Right renal cortex interstitium (tissue), 3 donors: ENCODE measurements at regions not wholly inside any gene's neighbourhood (a gene's known extent, or its start where the extent isn't known, plus 50 kb on each side); places are given as distances from the start of the nearest gene placed in this dataset.
"Not testable (repeated sequence)": the region's sequence is repeated elsewhere in the genome, so short reads cannot be mapped to it uniquely, and the experiment has no call there.

Experiments used
- DNase-seq, 3 donors: peaks; one replicate each; pipeline ENCODE4 v3.0.0-alpha.2; 2013; ENCODE audit warnings: low read depth in 3 of 3, low spot score in 2 of 3

DNA sequence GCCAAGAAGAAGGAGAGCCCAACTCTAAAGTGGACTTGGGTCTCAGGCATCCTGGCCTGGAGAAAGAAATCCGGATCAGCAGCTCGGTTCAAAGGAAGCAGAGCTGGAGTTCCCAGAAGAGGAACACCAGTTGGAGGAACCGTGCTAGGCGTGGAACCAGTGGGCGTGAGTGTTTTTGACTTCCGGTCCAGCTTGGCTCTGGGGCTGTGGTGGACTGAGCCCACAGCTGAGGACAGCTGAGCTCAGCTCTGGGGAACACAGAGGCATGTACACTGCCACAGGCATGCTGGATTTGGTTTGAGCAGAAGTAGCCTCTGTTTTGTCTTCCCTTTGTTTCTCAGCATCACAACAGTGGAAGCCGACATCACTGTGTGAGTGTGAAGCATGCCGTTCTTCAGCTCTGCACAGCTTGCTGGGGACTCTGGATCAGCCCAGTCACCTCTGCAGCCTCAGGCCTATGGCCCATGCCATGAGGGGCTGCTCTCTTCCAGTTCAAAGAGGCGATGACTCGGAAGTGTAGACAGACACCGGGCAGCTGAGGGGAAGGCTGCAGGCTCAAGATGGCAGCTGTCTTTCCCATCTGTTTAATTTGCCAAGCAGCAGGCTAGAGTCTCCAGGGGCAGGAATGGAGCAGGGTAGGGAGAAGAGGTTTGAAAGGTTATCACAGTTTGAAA is 185.8 kb upstream of the UBE3A start:
- no peak for DNase-seq

DNA sequence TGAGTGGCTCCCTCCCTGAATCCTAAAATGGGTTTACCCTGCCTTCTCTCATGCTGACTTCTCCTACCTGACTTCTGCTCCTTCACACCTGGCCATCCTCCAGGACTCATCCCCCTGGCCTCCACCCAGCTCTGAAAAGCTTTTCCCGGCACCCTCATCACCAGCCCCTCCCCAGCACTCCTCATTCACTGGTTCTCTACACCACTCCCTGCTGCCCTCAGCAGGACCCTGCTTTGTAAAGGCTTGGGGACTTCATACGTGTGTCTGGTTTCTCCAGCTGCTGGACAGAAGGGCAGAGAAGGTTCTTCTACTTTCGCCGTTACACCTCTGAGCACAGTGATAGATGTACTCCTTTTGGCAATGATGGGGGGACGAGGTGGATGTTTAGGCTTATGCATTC is 184.9 kb upstream of the UBE3A start:
- DNase-seq = no peak

DNA sequence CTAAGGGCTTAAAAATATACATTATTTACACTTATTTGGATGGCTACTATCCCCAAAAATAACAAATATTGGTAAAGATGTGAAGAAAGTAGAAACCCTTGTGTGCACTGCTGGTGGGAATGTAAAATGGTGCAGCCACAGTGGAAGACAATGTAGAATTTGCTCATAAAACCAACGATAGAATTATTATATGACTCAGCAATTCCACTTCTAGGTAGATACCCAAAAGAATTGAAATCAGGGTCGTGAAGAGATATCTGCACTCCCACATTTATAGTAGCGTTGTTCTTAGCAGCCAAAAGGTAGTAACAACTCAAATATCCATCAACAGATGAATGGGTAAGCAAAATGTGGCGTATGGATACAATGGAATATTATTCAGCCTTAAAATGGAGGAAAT is 181.6 kb upstream of the UBE3A start:
- DNase-seq = no peak

DNA sequence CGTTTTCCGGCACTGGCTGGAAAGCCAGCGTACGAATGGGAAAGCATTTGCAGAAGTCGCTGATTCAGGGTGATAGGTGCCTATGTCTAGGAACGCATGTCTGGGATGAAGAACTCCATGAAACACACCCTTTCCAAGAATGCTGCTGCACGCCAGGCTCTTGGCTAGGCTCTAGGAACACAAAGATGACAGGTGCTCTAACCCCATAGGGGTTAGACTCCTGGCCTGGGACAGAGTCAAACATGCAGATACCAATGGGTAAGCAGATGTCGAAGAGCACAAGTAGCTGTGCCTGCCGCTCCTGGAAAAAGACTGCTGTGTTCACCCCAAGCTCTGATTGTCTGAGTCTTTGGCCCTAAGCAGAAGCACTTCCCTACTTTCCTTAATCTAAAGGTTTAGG is 180.9 kb upstream of the UBE3A start:
- DNase-seq = no peak

DNA sequence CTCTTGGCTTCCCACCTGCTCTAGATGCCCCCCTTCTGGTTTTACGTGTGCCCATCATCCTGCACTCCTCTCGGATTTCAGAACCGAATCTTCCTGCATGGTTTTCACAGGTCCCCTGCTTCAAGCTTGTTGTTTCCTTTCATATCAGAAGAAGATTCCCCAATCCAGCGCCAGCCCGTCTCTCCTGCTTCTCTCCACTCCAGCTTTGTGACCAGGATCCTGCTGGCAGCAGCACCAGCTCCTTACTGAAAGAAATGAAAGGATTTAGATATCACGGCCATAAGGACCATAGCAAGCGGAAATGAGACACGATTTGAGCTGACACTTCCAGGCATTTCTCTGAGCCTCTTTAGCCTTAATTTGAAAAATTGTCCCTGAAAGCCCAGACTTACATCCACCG is 180.3 kb upstream of the UBE3A start:
- DNase-seq = no peak

DNA sequence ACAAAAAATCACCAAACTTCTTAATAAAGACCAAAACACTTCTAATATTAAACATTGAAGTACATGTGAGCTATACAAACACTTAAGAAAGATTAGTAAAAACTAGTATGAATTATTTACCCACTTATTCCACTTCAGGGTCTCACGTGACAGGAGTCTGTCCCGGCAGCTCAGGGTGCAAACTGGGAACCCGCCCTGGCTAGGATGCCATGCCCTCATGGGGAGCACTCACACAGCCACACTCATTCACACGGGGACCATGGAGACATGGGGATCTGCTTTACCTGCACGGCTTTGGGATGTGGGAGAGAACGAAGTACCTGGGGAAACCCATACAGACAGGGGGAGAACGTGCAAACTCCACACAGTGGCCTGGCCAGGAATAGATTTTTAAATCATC is 179.3 kb upstream of the UBE3A start:
- DNase-seq = no peak

DNA sequence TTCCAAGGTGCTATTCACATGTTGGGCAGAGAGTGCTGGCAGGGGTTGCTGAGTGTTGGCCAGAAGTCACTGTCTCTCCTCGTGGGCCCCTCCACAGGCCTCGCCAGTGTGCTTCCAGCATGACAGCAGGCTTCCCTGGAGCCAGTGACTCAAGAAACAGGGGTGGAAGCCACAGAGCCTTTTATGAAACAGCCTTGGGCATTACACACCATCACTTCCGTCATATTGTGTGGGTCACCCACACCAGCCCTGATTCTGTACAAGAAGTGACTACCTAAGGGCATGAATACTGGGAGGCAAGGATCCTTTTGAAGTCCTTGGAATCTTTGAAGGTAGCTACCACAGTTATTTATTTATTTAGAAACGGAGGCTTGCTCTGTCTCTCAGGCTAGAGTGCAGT is 177.6 kb upstream of the UBE3A start:
- DNase-seq = no peak

DNA sequence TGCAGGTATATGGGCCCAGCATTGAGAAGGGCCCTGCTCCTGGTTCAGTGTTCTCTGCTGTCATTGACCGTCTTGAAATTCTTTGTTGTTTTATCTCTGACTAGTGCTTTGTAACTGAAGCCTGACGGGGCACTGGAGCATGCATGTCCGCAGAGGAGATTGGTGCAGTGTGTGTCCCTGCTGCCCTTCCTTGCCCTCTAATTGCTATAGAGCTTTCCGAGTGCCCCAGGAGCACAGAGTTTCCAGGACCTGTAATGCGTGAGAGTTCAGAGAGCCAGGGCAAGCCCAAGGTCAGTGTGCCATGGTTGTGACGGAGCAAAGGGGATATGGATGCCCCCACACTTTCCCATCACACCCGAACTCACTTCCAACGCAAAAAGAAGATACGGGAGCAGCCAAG is 174.3 kb upstream of the UBE3A start:
- no peak for DNase-seq

DNA sequence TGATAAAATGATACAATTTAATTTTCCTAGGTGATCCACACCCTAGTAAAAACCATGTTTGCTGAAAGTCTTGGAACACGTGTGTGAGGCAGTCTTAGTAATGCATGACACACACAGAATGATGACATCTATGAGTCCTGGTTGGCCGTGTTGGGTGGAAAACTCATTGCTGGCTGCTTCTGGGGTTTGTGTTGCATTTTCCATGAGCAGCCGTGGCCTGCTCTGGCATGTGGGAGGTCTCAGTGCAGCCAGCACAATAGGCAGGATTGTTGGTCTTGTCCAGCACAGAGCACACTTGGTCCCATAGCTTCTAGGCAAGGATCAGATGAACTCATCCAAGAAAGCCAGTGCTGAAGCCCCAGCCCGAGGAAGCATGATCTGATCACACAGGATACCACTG is 172.8 kb upstream of the UBE3A start:
- no peak for DNase-seq

DNA sequence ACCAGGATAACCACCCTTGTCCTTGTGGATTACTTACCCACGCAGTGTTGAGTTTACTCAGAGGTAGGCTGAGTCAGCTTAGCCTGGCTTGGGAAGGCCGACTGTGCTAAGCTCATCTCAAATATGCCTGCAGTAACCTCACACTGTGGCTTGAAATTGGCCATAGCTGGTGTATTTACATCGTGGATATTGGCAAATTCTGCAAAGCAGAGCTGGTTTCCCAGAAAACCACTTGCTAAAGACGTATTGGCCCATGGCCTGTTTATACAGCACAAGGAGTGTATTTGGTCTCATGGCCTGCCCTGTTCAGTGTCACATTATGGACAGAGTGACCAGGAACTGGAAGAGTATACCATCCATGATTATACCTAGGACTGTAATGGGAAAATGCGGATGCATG is 170.5 kb upstream of the UBE3A start:
- DNase-seq = no peak

DNA sequence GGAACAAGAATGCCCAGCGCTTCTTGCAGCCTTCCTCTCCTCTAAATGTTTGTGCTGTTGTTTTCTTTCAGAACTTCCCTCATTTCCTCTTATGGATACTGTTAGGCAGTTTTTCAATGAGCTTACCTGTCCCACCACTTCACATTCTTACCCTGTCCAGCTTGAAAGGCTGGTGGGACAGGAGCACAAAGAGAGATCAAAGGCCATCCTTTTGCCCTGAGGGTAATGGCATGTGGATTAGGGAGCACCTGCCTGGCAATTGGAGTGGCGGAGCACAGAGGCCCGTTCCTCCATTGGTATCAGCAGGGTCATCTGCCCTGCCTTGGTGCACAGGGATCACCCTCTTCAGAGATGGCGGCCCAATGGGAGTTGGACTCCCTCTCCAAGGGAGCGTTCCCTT is 170.1 kb upstream of the UBE3A start:
- no peak for DNase-seq

DNA sequence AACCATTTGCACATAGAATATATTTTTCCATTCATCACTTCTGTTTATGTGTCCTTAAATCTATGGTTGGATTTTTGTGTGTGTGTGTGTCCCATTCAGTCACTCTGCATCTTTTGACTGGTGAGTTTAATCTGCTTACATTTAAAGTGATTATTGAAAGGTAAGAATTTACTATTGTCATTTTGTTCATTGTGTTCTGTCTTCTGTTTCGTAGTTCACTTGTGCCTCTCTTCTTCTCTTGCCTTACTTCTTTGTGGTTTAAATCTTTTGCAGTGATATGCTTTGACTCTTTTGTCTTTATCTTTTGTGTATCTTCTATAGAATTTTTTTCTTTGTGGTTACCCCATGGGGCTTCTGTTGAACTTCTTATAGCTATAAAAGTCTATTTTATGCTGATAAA is 166.3 kb upstream of the UBE3A start:
- no peak for DNase-seq

DNA sequence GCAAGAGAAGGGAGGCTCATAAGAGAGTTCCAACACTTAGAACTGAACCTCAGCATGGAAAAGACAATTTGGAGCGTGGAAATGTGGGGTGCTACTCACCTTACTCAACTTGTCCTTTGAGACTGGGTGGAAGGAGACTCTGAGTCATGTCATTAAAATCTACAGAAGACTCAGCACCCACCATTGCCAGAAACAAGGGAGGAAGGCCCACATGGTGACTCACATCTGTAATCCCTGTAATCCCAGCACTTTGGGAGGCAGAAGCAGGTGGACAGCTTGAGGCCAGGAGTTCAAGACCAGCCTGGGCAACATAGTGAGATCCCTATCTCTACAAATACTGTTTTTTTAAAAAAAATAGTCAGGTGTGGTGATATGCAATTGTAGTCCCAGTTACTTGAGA is 161.9 kb upstream of the UBE3A start:
- no peak for DNase-seq

DNA sequence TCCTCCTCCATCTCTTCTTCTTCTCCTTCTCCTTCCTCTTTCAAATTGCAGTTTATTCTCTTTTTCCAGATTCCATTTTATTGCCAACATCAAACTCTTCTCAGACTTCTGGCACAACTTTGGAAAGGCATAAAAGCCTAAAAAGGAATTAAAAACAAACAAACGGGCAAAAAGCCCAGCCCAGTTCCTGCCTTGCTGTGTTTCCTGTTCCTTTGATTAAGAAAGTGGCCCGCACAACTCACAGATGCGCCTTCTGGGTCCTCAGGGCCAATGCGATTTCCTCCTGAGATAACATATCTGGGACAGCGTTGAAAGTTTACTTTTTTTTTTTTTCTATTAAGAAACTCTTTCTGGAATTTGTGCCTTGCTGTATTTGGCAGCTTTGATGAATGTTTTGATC is 158.7 kb upstream of the UBE3A start:
- DNase-seq = peak in 1 of 3 donors; percentile 10

DNA sequence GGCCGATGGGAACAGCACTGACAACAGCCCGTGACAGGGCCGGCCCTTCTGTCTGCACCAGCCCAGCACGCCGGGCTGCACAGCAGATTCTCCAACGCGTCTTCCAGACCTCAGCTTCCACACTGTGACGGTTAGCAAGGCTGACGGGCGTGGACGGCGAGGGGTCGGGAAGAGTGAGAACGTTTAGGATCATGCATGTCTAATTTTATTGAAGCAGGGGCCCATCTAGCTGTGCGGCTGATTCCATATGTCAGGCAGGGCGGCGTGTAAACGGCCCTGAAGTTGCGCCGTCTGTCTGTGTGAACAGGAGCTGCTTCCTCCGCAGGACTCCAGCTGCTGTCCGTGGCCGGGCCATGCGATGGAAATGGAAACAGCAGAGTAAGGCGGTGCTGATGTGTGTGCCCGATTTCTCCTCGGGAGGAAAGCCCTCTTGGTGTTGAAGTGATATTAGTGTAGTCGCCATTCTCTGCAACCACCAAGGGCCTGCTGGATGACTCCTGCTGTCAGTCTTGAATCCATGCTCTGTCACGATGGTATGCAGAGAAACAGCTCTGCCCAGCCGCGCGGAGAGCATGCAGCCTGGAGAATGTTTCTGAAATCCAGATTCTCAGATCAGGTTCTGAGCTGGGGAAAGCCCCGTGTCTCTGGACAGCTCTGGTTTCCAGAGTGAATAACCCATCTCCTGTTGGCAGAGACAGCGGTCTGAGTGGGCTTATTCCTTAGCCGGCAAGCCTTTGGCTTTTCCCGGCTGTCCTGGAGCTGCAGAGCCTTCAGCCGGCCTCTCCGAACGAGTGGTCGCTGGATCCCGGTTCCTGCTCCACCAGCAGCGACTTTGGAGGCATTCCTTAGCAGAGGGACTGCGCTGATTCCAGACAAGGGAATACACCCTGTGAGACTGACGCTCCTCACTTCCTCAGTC is 158.1 kb upstream of the UBE3A start:
- no peak for DNase-seq

DNA sequence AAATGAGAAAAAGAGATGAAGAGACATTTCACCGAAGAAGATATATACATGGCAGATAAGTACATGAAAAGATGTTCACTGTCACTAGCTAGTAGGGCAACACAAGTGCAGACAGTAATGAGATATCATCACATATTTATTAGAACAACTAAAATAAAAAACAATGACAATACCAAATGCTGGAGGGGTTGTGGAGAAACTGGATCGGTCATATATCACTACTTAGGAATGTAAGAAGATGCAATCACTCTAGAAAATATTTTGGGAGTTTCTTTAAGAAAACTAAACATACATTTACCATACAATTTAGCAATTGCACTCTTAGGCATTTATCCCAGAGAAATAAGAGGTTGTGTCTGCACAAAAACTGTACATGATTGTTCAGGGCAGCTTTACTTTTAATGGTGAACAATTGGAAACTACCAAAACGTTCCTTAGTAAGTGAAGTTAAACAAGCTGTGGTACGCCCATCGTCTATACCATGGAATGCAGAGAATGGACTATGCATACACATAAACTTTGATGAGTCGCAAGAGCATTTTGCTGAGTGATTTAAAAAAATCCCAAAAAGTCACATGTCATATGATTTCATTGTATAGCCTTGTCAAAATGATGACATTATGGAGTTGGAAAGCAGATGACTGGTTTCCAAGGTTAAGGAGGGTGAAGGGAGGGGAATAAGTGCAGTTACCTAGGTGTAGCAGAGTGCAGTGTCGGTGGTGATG is 149.0 kb upstream of the UBE3A start:
- DNase-seq = no peak

DNA sequence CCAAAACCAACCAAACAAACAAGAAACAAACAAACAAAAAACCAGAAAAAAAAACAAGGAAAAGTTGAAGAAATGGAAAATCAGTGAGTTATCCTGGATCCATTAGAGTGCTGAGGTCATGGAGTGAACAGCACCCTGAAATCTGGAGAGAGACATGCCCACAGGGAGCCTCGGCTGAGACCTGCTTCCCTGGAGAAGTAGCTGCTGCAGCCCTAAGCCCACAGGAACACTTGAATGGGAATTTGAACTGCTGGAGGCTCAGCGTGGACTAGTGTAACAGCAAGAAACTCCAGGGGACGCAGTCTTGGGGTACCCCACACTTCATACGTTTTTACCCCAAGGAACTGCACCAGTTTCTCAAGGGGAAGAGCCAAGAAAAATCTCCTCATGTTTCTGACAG is 144.1 kb upstream of the UBE3A start:
- no peak for DNase-seq

DNA sequence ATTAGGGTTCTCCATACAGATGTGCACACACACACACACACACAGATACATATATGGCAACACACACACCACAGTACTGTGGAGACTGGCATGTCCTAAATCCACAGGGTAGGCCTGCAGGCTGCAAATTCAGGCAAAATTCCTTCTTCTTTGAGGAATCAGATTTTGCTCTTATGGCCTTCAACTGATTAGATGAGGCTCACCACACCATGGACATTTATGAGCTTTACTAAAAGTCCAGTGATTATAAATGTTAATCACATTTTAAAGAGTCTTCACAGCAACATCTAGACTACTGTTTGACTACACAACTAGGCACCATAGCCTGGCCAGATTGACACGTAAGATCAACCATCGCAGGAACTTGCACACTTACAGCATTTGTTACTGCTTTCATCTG is 140.3 kb upstream of the UBE3A start:
- DNase-seq = no peak

DNA sequence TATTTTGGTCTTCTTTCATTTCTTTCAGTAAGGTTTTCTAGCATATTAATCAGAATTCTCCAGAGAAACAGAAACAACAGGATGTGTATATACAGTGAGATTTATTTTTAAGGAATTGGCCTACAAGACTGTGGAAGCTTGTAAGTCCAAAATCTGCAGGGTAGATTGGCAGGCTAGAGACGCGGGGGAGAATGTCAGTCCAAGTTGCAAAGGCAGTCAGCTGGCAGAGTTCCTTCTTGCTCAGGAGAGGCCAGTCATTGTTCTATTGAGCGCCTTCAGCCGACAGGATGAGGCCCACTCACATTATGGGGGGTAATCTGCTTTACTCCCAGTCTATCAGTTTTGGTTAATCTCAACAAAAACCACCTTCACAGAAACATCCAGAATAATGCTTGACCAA is 133.4 kb upstream of the UBE3A start:
- no peak for DNase-seq

DNA sequence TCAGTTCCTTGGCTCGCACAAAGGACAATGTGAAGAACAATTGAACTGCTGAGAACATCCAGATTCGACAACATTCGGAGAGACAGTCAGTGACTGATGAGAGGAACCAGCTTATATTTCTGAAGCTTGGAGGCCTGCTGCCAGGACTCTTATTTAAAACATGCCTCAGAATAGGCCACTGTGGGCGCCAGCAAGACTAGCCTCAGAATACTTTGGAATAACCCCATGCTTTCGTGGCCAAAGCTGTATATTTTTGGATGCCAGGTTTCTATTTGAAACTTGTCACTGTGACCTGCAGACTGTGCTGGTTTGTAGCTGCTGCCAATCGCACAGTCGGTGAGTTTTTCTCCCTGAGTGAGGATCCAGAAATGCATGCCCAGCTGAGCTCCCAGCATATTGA is 129.9 kb upstream of the UBE3A start:
- DNase-seq = no peak

DNA sequence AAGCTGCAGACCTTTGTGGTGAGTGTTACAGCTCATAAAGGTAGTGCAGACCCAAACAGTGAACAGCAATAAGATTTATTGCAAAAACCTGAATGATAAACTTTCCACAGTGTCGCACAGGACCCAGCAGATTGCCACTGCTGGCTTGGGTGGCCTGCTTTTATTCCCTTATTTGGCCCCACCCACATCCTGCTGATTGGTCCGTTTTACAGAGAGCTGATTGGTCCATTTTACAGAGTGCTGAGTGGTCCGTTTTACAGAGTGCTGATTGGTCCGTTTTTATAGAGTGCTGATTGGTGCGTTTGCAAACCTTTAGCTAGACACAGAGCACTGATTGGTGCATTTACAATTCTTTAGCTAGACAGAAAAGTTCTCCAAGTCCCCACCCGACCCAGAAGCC is 127.7 kb upstream of the UBE3A start:
- DNase-seq = not testable (repeated sequence)
